Activated CD4-positive, CD25-positive, alpha-beta regulatory T cell (primary cell): ENCODE measurements at regions not wholly inside any gene's neighbourhood (a gene's known extent, or its start where the extent isn't known, plus 50 kb on each side); places are given as distances from the start of the nearest gene placed in this dataset.
"Not testable (repeated sequence)": the region's sequence is repeated elsewhere in the genome, so short reads cannot be mapped to it uniquely, and the experiment has no call there.

Source experiments
- DNase-seq, 4 experiments: peaks; one replicate each; lab custom pipeline; 2025; lab: John Stamatoyannopoulos, UW

- peak in 1 of 4 experiments; percentile 2 for DNase-seq
These were observed 69.4 kb downstream of the MSX2 start for GRCh38 chr5:174793684-174794328.

GRCh38 chr5:174793076-174793475 is 68.7 kb downstream of the MSX2 start:
- DNase-seq, result no peak

GRCh38 chr5:174792265-174792664 is 67.9 kb downstream of the MSX2 start:
- DNase-seq, result not testable (repeated sequence)

- no peak for DNase-seq
These were observed 66.5 kb downstream of the MSX2 start for GRCh38 chr5:174790906-174791305.

GRCh38 chr5:174789596-174789995 is 65.2 kb downstream of the MSX2 start:
- DNase-seq, result no peak

- DNase-seq, result no peak
These were observed 60.8 kb downstream of the MSX2 start for GRCh38 chr5:174785120-174785680.
